ENCODE measurements at regions not wholly inside any gene's neighbourhood (a gene's known extent, or its start where the extent isn't known, plus 50 kb on each side); places are given as distances from the start of the nearest gene placed in this dataset.

DNA sequence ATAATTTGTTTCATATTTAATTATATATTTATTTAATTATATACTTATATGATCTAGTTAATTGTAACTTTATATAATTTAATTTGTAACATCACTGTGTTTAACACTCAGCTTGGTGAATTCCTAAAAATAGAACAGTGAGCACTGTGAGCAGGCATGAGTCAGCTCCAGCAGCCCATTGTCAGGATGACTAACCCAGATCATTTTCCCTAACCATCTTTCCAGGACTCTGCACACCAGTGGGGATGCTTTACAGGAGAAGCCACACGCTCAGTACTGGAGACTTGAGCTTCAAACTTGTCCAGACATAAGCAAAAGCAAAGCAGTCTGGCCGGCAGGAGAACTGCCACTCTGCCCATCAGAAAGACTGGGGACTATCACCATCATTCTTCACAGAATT lies 446.2 kb upstream of the TRPC7 start:
- FAIRE-seq: peak; percentile 99
- DNase-seq (ENCODE audit: low spot score): peak; percentile 84

DNA sequence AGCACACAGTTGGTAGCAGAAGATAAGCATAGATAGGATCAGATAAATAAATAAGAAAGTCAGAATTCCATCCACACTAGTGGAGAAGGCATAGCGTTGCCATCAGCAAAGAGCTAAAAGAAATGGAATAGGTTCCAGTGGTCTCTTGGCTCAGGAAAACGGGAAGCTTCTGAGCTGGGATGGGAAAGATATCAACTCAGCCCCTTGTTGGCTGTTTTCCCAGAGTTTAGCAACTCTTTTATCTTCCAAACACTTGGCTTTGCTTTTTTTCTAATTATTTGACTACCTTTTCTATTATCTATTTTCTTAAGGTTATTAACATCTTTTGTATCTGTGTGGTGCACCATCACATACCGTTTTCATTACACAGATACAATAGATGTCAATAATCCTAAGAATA lies 445.7 kb upstream of the TRPC7 start:
- DNase-seq (ENCODE audit: low spot score) (no peak), FAIRE-seq (no peak)

DNA sequence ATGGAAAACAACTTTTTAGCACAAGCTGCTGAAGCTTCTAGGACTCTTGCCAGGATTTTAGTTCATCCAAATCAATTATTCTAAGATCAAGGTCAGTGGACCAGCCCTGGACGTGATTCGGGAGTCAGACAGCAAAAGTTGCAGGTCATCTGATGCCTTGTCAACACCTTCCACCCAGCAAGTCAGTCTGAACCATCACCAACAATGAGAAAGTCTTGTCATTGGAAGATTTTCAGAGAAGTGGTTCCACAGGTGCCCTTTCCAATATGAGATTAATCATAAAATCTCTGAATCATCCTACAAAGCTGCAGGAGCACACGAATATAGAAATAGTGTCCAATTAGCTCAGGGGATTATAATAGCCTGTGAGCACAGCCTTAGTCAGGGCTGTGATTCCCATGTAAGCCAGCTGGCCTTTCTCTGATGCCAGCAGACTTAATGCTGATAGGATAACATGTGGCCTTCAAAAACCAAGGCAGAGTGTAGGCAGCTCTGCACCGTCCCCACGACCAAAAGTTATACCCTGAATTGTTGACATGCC lies 445.0 kb upstream of the TRPC7 start:
- FAIRE-seq (peak; percentile 93), DNase-seq (ENCODE audit: low spot score) (peak; percentile 81)

DNA sequence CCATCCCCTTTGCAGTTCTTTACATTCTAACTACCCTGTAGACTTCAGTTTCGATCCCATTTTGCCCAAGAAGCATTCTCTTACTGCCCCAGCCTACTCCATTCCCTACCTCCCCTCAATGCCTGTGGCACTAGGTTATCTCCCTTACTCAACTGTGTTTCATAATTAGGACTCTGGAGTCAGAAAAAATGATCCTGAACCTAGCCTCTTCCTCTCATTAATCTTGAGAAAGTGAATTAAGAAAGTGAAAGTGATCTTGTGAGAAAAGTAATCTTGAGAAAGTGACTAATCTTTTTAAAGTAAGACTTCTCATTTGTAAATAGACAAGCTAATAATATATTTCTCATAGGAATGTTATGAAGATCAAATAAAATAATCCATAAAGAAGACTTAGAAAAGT lies 444.0 kb upstream of the TRPC7 start:
- FAIRE-seq: no peak
- DNase-seq (ENCODE audit: low spot score): no peak

DNA sequence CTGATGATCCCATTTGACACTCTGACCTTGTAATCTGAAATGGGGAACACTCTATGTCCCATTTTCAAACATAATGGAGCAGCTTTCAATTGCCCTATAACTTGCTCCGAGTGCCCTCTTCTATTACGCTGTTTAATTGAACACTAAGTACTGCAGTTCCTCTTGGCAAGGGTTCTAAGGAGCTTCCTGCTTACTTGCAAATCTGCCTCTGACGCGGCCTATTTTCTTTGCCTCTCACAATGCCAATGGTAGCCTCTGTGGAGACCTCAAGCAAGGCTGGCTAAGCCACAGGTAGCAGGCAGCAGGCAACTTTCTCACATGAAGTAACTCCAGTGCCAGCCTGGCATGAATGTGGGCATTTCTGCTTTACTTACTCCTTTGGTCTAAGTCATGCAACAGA lies 443.4 kb upstream of the TRPC7 start:
- DNase-seq (ENCODE audit: low spot score) (no peak), FAIRE-seq (no peak)

DNA sequence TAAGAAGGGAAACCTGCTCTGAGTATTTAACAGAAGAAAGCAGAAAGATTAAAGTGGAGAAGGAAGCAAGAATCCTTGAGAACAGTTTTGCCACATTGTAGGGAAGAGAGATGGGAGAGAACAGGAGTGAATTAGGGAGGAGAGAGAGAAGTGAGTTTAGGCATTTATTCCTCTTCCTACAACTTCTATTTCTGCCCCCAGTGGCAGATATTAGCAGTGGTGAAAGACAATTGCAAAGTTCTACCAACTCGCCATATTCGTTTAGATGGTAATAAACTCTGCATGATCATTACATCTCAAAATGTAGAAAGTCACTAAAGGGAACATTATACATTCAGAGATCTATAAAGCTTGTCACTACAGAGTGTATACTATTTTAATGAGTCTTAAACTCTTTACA lies 440.1 kb upstream of the TRPC7 start:
- no peak for DNase-seq (ENCODE audit: low spot score)
- no peak for FAIRE-seq

DNA sequence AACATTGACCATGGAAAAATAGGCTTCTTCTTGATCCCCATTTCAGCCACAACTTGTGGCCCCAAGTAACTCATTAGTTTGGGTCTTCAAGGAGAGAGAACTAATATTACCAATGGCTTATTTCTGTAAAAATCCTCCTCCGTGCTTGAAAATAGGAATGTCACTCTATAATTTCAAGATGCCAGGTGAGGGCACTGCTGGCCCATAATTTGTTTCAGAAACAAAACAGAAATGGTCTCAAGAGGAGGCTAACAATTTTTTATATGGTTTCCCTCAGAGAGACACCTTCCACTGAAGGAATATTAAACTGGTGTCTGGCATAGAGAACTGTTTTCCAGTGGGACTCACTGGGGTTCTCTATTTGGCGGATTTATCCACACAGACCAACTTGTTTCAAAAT lies 437.0 kb upstream of the TRPC7 start:
- DNase-seq (ENCODE audit: low spot score): no peak
- FAIRE-seq: peak; percentile 61

DNA sequence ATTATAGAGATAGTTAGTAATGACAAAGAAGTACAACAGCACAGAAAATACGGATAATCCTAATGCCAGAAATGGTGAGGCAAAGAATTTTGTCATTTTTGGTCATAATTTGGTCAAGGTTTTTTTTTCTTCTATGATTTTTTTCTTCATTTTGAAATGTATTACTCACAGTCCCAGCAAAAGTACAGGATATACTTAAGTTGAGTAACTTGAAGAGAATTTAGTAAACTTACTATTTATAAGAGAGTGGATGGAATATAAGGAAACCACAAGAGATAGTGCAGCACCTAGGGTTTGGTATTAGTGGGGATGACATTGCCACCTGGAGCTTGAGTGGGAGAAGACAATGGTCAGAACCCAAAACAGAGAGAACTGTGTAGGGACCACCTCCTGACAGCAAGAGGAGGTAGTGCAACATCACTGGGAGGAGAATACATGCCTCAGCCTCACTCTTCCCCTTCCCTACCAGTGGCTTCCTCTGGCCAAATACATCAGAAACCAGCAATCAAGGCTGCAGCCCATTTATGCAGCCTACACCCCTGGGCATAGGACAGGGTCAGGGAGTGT lies 434.5 kb upstream of the TRPC7 start:
- no peak for DNase-seq (ENCODE audit: low spot score)
- no peak for FAIRE-seq

DNA sequence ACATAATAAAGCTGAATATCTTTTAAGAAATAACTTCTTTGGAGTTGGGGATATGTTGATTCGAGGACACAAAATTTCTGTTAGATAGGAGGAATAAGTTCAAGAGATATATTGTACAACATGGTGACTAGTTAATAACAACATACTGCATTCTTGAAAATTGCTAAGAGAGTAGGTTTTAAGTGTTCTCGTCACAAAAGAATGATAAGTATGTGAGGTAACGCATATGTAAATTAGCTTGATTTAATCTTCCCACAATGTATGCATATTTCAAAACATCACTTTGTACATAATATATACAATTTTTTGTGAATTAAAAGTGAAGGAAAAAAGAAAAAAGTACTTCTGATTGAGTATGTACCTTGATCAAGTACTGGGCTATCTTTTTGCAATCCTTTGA lies 428.0 kb upstream of the TRPC7 start:
- DNase-seq (ENCODE audit: low spot score) (no peak), FAIRE-seq (no peak)

DNA sequence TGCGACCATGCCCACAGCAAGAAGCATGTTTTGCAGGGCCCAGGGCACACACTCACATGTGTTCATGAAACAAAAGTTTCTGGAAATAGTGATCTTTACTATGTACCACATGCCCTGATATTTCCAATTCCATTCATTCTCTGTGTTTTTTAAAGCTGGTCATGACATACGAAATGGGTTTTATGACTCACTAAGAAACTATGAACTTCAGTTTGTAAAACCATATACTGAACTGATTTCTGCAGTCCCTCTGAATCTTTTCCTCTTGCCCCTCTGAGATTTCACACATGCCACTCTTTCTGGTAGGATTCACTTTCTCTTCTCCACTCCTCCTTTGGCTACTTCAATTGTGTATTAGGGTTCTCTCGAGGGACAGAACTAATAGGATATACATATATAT lies 416.1 kb upstream of the TRPC7 start:
- FAIRE-seq (no peak), DNase-seq (ENCODE audit: low spot score) (no peak)

DNA sequence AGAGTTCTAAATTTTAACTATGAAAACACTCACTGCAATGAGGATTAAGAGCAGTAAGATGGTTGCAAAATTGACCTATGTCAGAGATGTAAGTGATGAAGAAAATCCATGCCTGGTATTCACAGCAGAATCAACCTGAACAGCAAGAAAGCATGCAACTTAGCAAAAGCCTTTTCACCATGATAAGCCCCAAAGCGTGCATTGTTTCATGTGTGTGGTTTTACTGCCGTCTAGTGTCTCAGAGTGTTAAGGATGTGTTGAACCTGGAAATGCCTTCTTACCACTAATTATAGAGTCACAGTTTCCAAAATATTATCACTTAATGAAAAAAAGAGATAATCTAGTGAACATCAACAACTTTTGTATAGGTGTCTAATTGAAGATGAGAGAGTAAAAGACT lies 415.2 kb upstream of the TRPC7 start:
- DNase-seq (ENCODE audit: low spot score) (no peak), FAIRE-seq (no peak)

DNA sequence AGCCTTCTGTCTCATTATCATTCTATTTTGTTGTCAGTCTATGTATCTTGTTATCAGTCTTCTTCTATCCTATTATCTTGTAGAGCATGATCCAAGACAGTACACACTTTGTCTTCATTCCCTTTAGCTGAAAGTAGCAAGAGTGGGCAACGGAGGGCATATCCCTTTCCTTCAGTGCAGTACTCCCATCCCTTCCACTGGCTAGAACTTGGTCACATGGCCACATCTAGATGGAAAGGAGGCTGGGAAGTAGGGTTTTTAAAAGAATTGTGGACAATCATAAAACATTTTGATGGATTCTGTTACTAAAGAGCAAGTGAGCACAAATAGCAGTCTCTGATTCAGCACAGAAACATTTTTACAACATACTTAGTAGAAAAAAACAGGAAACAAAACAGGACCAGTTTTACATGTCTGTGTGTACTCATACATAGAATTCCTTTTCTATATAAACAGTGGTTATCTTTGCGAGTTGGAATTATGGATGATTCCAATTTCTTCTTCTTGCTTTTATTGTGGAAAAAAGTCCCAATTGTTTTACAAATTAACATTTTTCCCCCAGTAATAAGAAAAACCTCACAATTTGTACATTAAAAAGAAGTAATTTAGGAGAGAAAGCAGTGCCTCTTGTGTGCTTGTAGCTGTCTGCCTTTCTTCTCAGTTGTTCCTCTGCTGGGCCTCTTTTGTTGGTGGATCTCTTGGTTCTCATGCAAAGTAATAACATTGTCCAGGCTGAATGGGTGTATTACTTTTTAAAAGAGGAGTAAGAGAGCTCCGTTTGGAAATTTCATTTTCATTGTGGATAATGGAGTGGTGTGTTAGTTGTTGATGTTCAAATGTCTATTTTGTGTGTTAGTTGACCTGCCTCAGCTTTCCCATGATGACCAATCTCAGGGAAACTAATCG lies 410.9 kb upstream of the TRPC7 start:
- FAIRE-seq (no peak), DNase-seq (ENCODE audit: low spot score) (no peak)

DNA sequence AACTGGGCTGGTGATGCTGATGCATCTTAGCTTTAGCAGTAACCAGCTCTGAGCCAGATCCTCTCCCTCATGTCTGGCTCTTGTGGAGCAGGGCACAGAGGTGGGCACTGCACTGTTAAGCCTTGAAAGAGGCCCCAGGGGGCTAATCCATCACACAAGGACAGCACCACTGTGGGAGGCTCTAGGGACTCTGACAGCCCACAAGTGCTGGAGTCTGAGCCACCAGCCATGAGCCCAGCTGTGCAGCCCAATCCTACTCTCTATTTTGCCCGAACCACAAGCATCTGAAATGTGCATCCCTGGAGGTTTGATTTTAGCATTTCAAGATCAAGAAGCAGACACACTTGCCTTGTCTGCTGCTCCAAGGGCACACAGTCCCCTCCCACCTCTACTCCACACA lies 407.1 kb upstream of the TRPC7 start:
- FAIRE-seq (no peak), DNase-seq (ENCODE audit: low spot score) (no peak)

DNA sequence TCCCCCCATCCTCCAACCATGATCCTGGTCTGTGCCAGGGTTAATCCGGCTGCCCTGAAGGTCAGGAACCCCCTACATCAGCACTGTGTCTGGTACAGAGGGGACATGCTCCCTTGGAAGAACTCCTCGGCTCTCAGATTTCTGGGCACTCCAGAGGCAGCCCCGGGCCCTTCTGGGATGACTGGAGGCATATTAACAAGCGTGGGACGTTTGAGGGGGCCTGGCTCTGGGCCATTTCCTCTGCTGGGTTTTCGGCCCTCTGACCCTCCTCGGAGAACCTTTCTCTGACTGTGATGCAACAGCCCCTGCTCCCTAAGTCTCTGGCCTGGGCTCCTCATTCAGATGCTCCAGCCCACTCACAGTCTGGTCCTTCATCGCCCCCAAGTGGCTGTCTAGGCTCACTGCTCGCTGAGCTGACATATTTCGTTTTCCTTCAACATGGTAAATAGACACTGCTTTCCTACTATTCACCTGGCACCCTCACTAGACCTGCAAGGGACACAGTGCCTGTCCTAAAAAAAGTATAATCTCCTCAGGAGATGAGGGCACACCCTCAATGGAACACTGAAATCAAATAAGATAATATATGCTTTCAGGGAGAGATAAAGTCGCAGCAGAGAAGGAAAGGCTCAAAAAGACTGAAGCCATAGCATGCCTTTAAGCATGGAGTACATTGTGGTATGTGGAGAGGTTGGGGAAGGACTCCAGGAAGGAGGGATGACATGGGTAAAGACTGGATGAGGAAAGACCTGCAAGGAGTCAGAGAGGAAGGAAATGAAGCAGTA lies 404.7 kb upstream of the TRPC7 start:
- FAIRE-seq: no peak
- DNase-seq (ENCODE audit: low spot score): peak; percentile 26

DNA sequence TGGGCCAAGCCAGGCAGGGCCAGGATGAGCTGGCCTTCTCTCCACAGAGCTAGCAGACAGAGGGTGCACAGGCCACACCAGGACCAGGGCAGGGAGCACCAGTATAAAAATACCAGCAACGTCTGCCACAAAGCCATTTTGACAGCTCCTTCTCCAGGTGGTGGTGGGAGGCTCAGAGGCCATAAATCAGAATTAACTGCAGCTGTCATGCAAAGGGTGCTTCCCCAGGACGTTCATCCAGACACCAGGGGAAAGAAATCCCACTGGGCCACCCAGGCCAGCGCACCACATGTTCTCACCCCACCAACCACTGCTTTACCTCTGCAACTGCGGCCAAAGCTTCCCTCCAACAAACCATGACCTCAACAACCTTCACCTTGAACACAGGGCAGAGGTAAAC lies 403.7 kb upstream of the TRPC7 start:
- DNase-seq (ENCODE audit: low spot score): no peak
- no peak for FAIRE-seq

DNA sequence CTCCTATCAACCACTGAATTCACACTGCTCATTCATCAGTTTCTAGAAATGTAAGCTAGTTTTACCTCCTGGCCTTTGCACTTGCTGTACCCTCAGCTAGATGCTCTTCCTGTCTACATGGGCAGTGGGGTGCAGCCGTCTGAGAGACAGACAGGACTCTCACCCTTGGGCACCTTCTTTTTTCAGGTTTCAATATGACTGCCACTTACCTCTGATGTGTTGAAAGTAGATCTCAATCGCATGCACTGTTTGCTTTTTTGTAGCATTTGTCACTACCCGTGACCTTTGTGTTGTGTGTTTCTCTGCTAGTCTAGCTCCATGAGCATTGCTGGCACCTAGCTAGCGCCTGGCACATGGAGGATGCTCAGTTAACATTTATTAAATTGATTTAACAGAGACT lies 403.1 kb upstream of the TRPC7 start:
- DNase-seq (ENCODE audit: low spot score) (no peak), FAIRE-seq (no peak)

DNA sequence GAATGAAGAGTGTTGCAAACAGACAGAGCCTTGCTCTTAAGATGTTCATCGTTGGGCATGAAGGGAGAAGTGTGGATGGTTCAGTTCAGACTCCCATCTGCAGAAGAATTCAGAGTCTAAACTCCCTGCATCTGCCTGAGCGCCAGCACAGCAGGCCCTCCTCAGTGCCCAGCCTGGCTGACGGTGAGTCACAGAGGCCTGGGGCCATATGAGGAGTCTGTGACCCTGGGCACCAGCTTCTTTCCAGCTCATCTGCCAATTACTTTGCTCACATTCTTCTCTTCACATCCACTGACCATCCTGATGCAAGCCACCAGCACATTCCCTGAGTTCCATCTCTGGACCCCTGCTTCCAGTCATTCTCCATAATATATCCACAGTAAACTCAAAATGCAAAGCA lies 401.1 kb upstream of the TRPC7 start:
- no peak for FAIRE-seq
- no peak for DNase-seq (ENCODE audit: low spot score)

DNA sequence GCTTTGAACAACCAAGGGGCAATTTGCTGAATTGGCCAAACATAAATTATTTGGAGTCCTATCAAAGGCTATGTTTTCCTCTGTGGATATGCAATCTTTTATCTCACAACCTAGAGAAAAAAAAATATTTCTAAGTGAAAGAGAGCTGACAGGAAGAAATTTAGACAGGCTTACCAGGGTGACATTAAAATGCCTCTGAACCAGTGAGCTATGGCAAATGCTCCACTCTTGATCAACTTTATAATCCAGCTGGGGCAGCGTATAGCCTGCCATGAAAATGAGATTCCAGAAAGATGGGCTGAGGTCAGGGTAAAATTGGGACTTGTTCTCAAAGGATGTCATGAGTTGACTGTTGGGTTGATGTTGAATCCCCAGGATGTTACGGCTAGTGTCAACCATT lies 399.3 kb upstream of the TRPC7 start:
- FAIRE-seq (no peak), DNase-seq (ENCODE audit: low spot score) (no peak)

DNA sequence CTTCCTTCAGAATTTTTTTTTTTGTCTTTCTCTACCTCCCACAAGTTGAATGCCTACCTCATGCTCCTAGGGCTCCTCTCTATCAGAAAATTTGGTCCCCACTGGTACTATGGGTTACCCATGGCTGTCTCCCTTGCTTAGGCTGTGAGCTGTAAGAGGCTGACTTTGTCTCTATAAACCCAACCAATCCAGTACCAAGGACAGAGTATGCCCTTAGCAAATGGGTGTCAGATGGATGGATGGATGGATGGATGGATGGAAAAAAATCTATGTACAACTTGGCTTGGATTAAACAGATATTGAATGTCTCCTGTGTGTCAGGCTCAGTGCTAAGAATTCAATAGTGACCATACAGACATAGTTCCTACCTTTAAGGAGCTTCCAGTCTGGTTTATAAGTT lies 398.2 kb upstream of the TRPC7 start:
- FAIRE-seq (no peak), DNase-seq (ENCODE audit: low spot score) (no peak)

DNA sequence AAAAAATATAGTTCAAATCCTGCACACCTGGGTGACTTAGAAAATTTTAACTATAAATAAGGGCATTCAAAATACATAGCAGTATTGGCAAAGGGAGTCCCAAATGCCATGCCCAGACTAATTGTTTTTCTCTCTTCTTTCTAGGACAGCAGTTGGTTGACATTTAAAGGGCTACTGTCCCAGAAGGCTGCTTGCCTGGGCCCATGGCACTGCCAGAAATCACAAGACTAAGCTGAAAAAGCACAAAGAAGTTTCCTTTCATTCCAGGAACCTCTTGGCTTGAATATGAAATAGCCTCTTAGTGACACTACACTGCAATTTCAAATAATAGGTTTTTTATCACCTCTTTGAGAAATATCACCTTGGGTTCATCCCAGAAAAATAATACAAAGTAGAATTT lies 388.9 kb upstream of the TRPC7 start:
- FAIRE-seq (no peak), DNase-seq (ENCODE audit: low spot score) (no peak)

DNA sequence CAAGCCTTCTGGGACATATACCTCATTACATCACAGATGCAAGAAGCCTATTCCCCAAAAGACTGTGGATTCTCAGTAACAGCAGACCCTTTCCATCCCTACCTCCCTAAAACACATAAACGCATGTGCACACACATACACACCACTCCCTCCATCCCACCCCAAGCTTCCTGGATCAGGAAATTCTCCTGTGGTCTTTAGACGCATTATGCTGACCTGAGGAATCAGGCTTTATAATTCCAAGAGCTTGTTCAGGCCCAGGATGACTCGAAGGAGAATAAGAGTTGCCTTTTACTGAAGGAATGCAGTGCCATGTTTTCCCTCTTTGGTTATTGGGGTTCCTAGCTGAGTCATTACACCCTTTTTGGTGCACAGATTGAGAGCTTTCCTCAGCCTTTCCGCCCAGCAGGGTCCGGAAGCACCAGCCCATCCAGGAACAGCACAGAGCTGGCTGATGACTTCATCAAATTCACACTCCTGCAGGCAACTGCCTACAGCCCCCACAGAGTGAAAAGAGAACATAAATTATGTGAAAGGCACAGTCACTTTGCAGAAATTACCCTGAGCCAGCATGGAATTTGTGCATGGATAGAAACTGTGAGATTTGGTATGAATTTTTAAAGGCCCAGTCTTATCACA lies 385.0 kb upstream of the TRPC7 start:
- DNase-seq (ENCODE audit: low spot score) (no peak), FAIRE-seq (no peak)

DNA sequence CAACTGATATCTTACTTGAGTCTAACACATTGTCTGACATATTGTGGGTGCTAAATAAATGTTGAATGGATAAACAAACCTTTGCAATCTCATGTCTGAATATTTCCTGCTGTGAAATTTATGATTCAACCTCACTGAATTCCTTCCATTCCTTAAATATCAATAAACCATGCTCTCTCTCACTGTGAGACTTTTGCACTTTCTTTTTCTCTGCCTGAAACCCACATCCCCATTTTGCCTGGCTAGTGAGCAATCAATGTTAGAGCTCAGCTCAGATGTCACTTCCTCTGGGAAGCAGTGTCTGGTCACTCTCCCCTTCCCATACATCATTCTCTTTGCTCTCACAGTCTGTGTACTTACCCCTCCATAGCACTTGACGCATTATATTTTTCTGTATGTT lies 383.7 kb upstream of the TRPC7 start:
- FAIRE-seq (no peak), DNase-seq (ENCODE audit: low spot score) (no peak)
